Cardiac fibroblast (primary cell): ENCODE measurements at regions not wholly inside any gene's neighbourhood (a gene's known extent, or its start where the extent isn't known, plus 50 kb on each side); places are given as distances from the start of the nearest gene placed in this dataset.
A peak's percentile ranks its signal among the peaks of the same experiment; 100 is the strongest.

Experiments used
- DNase-seq, 2 donors: peaks; one replicate each; pipeline versions ENCODE4 v3.0.0 to v3.0.0-alpha.2; 2010; ENCODE audit warnings: low read depth in 2 of 2
- H3K4me3 ChIP-seq, 2 donors: replicated peaks in 1 of 2; 1 replicate in 1 of 2; 2 replicates in 1 of 2; pipeline ENCODE4 v1.5.1; 2011; ENCODE audit warnings: low read depth in 2 of 2, low read length in 2 of 2, mild to moderate bottlenecking in 2 of 2, moderate library complexity in 1 of 2
- TF ChIP-seq, protein P1 (sequence below): IDR thresholded peaks from one replicate; pipeline ENCODE4 v1.5.1; 2011; ENCODE audit warnings: low read depth, mild to moderate bottlenecking, low read length, inconsistent platforms

DNA sequence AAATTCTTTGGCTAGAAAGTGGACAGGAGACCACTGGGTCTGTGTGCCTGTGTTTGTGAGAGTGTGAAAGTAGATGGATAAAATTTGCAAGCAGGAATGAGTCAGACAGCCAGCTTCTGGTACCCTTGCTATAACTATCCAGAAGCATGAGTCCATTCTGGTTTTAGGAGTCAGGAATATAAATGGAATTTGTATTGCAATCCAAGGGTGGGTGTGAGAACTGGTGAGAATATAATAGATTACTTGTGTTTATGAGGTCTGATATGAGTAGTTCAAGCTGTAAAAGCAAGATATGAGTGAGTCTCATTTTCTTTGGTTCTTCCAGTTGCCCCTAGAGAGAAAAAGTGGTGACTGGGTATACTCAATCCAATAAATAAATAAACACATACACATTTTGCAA lies 212.7 kb upstream of the TAPT1 start:
- H3K4me3 ChIP-seq = no peak overlapping the region
- TF ChIP-seq, protein P1, sequence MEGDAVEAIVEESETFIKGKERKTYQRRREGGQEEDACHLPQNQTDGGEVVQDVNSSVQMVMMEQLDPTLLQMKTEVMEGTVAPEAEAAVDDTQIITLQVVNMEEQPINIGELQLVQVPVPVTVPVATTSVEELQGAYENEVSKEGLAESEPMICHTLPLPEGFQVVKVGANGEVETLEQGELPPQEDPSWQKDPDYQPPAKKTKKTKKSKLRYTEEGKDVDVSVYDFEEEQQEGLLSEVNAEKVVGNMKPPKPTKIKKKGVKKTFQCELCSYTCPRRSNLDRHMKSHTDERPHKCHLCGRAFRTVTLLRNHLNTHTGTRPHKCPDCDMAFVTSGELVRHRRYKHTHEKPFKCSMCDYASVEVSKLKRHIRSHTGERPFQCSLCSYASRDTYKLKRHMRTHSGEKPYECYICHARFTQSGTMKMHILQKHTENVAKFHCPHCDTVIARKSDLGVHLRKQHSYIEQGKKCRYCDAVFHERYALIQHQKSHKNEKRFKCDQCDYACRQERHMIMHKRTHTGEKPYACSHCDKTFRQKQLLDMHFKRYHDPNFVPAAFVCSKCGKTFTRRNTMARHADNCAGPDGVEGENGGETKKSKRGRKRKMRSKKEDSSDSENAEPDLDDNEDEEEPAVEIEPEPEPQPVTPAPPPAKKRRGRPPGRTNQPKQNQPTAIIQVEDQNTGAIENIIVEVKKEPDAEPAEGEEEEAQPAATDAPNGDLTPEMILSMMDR = no peak
- peak in 1 of 2 donors; percentile 12 for DNase-seq

DNA sequence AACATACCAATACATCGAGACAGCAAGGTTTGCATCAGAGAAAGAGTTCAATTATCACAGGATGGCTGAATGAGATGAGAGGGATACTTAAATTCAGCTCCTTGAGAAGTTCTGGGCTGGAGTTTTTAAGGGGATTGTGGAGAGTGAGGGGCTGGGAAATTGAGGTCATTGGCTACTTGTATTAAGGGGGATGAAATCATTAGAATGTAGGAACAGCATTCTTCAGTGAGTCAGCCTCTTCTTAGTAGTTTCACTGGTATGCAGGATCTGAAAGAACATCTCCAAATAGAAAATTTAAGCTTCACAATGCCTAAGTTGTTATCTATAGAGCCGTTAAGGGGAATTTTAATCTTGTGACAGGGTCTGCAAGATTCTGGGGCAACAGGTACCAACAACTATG lies 211.6 kb upstream of the TAPT1 start:
- TF ChIP-seq, protein P1 = no peak
- peak in 1 of 2 donors; percentile 53 for DNase-seq

GRCh38 chr4:16431866-16432265 lies 205.6 kb upstream of the TAPT1 start:
- TF ChIP-seq, protein P1 = no peak
- no peak overlapping the region for H3K4me3 ChIP-seq
- no peak for DNase-seq

More for the DNA sequence above, 211.6 kb upstream of the TAPT1 start:
- no peak overlapping the region for H3K4me3 ChIP-seq

DNA sequence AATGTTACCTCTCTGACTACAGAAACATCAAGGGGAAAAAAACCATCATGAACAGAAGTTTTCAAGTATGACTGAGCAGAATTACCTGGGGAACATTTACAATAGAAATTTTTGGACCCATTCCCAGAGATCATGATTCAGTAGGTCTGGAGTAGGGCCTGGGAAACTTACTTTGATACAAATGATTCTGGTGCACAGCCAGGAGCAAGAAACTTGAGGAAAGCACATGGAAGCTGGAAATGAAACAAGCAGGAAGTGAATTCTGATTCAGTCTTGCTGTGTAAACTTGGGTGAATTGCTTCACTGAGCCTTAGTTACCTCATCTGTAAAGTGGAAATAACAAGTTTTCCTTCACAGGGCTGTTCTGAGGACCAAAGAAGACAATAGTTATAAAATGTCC lies 192.5 kb upstream of the TAPT1 start:
- TF ChIP-seq, protein P1 = no peak
- H3K4me3 ChIP-seq = no peak overlapping the region
- DNase-seq = peak; percentile 78 to 96

GRCh38 chr4:16417198-16417597 lies 190.9 kb upstream of the TAPT1 start:
- no peak for DNase-seq
- no peak overlapping the region for H3K4me3 ChIP-seq
- TF ChIP-seq, protein P1 = no peak

- TF ChIP-seq, protein P1 = no peak
- DNase-seq = no peak
- no peak overlapping the region for H3K4me3 ChIP-seq
Measured at GRCh38 chr4:16416601-16417000, 190.3 kb upstream of the TAPT1 start.

DNA sequence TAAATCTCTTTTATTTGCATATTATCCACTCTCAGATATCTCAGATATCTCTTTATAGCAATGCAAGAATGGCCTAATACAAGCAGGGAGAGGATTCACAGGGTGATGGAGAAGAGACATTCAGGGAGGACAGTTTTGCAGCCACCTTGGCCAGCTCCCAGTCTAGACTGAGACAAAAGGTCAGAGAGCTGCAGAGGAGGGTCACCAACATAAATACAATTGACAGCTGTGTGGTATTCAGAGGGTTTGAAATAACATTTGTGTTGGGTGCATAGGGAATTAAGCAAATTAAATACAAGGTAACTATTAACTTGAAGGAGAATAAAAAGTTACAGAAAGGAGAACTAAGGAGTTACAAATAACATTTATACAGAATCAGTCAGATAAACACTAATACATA lies 189.5 kb upstream of the TAPT1 start:
- no peak overlapping the region for H3K4me3 ChIP-seq
- DNase-seq = no peak
- TF ChIP-seq, protein P1 = no peak
